ENCODE measurements at regions not wholly inside any gene's neighbourhood (a gene's known extent, or its start where the extent isn't known, plus 50 kb on each side); places are given as distances from the start of the nearest gene placed in this dataset.
"Not testable (repeated sequence)": the region's sequence is repeated elsewhere in the genome, so short reads cannot be mapped to it uniquely, and the experiment has no call there.

DNA sequence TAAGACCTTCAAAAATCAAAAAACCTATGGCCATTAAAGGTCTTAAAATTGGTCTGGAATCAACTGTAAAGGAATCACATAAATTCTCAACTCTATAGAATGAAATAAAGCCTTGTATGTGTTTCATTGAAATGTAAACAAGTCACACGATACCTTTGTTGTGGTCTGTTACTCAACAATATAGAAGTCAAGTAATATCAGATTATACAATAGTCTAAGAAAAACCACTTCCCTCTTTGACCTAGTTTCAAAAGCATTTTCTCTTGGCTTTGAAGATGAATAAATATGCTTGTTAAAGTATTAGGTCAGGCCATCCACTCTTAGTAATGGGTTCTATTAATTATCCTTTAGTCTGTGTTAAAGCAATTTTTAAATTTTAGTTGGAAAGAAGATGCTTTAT lies 79.8 kb upstream of the DIO2 start:
- Histone ChIP-seq H3K27ac (no peak overlapping the region), H3K36me3 (no peaks in the 10 kb centered on the region), H3K4me3 (no peak overlapping the region), H3K4me1 (no peaks in the 10 kb centered on the region), H3K27me3 (no peaks in the 10 kb centered on the region), H3K9me3 (peaks cover 0 to 13% (median 0%) of the 10 kb centered on the region in 4 donors)
- intact Hi-C loops (cut with DNase I; ENCODE audit: low total_unique reads), result no loop called here
- no peak for DNase-seq
- TF ChIP-seq EP300 (IDR thresholded peaks at IDR 0.05), result no peak
- TF ChIP-seq, protein P1, sequence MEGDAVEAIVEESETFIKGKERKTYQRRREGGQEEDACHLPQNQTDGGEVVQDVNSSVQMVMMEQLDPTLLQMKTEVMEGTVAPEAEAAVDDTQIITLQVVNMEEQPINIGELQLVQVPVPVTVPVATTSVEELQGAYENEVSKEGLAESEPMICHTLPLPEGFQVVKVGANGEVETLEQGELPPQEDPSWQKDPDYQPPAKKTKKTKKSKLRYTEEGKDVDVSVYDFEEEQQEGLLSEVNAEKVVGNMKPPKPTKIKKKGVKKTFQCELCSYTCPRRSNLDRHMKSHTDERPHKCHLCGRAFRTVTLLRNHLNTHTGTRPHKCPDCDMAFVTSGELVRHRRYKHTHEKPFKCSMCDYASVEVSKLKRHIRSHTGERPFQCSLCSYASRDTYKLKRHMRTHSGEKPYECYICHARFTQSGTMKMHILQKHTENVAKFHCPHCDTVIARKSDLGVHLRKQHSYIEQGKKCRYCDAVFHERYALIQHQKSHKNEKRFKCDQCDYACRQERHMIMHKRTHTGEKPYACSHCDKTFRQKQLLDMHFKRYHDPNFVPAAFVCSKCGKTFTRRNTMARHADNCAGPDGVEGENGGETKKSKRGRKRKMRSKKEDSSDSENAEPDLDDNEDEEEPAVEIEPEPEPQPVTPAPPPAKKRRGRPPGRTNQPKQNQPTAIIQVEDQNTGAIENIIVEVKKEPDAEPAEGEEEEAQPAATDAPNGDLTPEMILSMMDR (IDR thresholded peaks at IDR 0.05), result no peak
- no peak for TF ChIP-seq POLR2AphosphoS5 (IDR thresholded peaks at IDR 0.05)
- TF ChIP-seq POLR2A (IDR thresholded peaks at IDR 0.05), result no peak
- 46 to 81% (median 66%) methylated on average over 1 of the region's 1 CpG for WGBS, 5 donors

DNA sequence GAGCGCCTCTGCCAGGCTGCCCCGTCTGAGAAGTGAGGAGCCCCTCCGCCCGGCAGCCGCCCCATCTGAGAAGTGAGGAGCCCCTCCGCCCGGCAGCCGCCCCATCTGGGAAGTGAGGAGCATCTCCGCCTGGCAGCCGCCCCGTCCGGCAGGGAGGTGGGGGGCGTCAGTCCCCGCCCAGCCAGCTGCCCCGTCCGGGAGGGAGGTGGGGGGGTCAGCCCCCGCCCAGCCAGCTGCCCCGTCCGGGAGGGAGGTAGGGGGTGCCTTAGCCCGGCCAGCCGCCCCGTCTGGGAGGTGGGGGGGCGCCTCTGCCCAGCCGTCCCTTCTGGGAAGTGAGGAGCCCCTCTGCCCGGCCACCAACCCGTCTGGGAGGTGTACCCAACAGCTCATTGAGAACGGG lies 75.4 kb upstream of the DIO2 start:
- peaks cover 0 to 13% (median 0%) of the 10 kb centered on the region in 4 donors for H3K9me3 ChIP-seq
- H3K36me3 ChIP-seq; H3K4me3 ChIP-seq; H3K4me1 ChIP-seq; H3K27ac ChIP-seq; H3K27me3 ChIP-seq; intact Hi-C loops (cut with DNase I; ENCODE audit: low total_unique reads); DNase-seq: not testable (repeated sequence)
- WGBS, 5 donors, result 81 to 98% (median 94%) methylated on average over 7 to 27 of the region's 27 CpGs

DNA sequence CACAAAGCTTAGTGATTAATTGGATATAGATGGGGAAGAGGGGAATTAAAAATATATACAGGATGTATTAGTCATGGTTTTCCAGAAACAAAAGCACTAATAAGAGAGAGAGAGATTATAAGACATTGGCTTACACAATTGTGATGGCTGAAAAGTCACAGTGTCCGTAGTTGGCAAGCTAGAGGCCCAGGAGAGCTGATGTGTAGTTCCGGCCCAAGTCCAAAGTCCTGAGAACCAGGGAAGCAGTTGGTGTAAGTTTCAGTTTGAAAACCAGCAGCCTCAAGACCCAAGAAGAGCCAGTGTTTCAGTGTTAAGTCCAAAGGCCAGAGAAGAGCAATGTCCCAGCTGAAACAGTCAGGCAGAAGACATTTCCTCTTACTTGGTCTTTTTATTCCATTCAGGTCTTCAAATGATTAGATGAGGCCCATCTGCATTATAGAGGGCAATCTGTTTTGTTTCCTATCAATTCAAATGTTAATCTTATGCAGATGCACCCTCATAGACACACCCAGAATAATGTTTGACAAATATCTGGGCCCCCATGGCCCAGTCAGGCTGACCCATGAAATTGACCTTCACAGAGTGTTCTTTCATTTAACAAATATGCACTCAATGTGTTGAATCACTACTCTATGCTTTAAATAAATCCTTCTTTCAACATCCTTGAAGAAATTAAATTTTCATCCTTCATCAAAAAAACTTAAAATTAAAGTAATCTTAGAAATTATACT lies 67.2 kb upstream of the DIO2 start:
- peak; percentile 6 to 27 for DNase-seq
- peaks cover 0 to 4% (median 0%) of the 10 kb centered on the region in 4 donors for H3K4me1 ChIP-seq
- no peak for TF ChIP-seq EP300 (IDR thresholded peaks at IDR 0.05)
- TF ChIP-seq POLR2A (IDR thresholded peaks at IDR 0.05), result no peak
- TF ChIP-seq, protein P1 (IDR thresholded peaks at IDR 0.05), result no peak
- TF ChIP-seq POLR2AphosphoS5 (IDR thresholded peaks at IDR 0.05), result no peak
- 41 to 56% (median 52%) methylated on average over 2 of the region's 2 CpGs for WGBS, 5 donors
- H3K9me3 ChIP-seq, result no peaks in the 10 kb centered on the region
- H3K36me3 ChIP-seq, result no peaks in the 10 kb centered on the region
- H3K4me3 ChIP-seq, result no peak overlapping the region
- H3K27me3 ChIP-seq, result no peaks in the 10 kb centered on the region
- intact Hi-C loops (cut with DNase I; ENCODE audit: low total_unique reads), result no loop called here
- H3K27ac ChIP-seq, result peak overlapping the region in 1 of 5 donors; percentile 12

DNA sequence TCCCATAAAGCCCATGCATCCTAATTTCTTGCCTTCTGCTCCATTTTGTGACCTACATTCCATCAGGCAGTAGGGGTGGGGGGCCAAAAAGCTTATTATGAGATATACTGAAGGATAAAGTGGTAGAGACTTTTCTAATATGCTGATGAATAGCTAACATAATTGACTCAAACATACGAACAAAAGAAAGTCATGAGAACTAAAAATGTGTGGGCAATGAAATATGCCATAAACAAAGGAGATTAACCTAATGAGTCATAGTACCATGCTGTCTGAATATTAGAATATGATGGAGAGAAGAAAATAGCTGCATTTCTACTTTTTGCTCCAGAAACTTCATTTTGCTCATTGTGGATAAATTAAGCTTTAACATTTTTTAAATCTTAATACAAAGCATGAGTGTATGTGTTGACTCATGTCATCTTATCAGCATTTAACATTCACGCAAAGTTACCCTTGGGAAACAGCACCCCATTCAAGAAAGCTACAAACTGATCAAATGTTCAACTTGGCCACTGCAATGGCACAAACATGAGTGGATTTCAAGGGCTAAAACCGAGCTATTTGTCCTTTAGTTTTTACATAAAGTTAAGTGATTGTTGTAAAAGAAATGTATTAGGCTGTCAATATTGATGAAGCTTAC lies 64.0 kb upstream of the DIO2 start:
- Histone ChIP-seq H3K27me3 (no peaks in the 10 kb centered on the region), H3K9me3 (no peaks in the 10 kb centered on the region), H3K4me1 (peaks cover 0 to 4% (median 0%) of the 10 kb centered on the region in 4 donors), H3K4me3 (no peak overlapping the region), H3K36me3 (no peaks in the 10 kb centered on the region), H3K27ac (no peak overlapping the region)
- no peak for DNase-seq
- 35 to 64% (median 58%) methylated on average over 3 of the region's 3 CpGs for WGBS, 5 donors
- intact Hi-C loops (cut with DNase I; ENCODE audit: low total_unique reads), result no loop called here
- TF ChIP-seq, protein P1 (IDR thresholded peaks at IDR 0.05), result no peak
- TF ChIP-seq POLR2AphosphoS5 (IDR thresholded peaks at IDR 0.05) (no peak), POLR2A (IDR thresholded peaks at IDR 0.05) (no peak), EP300 (IDR thresholded peaks at IDR 0.05) (no peak)

DNA sequence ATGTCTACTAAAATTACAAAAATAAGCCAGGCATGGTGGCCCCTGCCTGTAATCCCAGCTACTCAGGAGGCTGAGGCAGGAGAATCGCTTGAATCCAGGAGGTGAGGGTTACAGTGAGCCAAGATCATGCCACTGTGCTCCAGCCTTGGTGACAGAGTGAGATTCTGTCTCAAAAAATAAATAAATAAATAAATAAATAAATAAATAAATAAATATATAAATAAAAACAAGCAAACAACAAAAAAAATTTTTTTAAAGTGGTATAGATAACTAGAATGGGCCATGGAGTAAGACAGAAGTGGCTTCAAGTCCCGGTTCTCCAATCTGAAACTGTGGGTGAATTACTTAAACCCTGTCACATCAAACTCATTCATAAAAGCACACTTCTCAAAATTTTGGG lies 63.0 kb upstream of the DIO2 start:
- H3K4me3 ChIP-seq; H3K36me3 ChIP-seq; DNase-seq; intact Hi-C loops (cut with DNase I; ENCODE audit: low total_unique reads); H3K4me1 ChIP-seq; H3K27ac ChIP-seq; H3K27me3 ChIP-seq; H3K9me3 ChIP-seq: not testable (repeated sequence)
- 87 to 100% (median 95%) methylated on average over 2 of the region's 2 CpGs for WGBS, 5 donors

Data from stomach (tissue), 8 donors.